ENCODE measurements at regions not wholly inside any gene's neighbourhood (a gene's known extent, or its start where the extent isn't known, plus 50 kb on each side); places are given as distances from the start of the nearest gene placed in this dataset.

- FAIRE-seq = no peak
These were observed 113.2 kb downstream of the HSPH1 start for GRCh38 chr13:31048521-31048920.

GRCh38 chr13:31046711-31047279 lies 114.3 kb downstream of the TEX26 start:
- no peak for FAIRE-seq

GRCh38 chr13:31045286-31046081 lies 113.0 kb downstream of the TEX26 start:
- FAIRE-seq = peak; percentile 41

DNA sequence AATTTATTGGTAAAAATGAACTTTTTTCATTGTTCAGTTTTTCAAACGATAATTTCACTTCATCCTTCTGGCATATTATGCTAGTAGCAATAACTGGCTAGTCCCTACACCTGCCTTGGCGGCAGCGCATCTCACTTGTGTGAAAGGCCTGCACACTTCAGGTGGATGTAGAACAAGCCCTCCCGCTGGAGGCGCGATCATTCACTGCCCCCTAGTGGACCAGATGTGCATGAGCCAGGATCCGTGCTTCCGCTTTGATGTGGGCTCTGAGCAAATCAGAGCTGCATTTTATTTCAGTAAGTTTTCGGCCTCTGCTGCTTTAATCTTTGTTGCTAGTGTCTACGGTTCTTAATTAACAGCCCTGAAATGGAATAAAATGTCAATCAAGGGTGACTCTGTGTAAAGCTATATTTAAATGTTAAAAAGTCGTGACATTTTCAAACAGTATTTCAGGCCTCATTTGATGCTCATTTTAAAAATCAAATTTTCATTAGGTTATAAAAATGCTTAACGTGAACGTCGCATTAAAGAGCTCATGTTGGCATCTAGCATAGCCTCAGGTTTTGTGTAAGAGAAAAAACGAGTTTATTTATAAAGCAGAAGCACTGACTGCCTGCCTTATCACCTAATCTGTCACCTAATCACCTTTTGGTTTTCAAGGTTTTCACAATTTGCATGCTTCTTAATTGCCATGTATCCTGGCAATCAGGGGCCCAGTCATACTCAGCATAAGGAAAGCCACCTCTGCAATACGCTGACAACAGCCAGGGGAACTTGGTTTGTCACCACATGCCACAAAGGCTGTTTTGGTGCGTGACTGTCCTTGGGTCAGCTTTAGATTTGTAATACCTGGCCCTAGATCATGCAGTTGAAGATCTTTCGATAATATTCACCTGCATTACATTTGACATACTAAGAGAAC lies 112.2 kb downstream of the TEX26 start:
- peak; percentile 21 for FAIRE-seq

- FAIRE-seq = no peak
These were observed 111.5 kb downstream of the TEX26 start for GRCh38 chr13:31043957-31044356.

- FAIRE-seq = no peak
These were observed 110.2 kb downstream of the TEX26 start for GRCh38 chr13:31042481-31043165.

DNA sequence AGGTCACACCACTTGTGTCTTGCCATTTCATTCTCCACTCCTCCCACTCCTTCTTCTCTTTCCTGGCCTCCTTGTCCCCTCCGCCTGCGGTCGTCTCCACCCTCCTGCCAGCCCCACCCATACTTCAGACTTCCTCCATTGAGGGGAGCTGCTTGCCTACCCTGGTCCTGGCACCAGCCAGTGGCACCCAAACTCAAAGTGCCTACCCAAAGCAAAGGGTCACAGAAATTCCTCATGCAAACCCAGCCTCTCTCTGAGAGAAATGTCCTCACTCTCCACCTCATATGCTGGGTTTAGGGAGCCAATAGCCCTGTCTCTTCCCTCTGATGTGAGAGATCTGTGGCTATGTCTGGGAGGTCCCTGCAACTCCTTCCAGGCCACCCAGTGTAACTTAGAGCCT lies 109.6 kb downstream of the TEX26 start:
- no peak for FAIRE-seq

- FAIRE-seq = no peak
These were observed 106.5 kb downstream of the TEX26 start for GRCh38 chr13:31038834-31039552.

GRCh38 chr13:31037874-31038500 lies 105.5 kb downstream of the TEX26 start:
- FAIRE-seq = no peak

DNA sequence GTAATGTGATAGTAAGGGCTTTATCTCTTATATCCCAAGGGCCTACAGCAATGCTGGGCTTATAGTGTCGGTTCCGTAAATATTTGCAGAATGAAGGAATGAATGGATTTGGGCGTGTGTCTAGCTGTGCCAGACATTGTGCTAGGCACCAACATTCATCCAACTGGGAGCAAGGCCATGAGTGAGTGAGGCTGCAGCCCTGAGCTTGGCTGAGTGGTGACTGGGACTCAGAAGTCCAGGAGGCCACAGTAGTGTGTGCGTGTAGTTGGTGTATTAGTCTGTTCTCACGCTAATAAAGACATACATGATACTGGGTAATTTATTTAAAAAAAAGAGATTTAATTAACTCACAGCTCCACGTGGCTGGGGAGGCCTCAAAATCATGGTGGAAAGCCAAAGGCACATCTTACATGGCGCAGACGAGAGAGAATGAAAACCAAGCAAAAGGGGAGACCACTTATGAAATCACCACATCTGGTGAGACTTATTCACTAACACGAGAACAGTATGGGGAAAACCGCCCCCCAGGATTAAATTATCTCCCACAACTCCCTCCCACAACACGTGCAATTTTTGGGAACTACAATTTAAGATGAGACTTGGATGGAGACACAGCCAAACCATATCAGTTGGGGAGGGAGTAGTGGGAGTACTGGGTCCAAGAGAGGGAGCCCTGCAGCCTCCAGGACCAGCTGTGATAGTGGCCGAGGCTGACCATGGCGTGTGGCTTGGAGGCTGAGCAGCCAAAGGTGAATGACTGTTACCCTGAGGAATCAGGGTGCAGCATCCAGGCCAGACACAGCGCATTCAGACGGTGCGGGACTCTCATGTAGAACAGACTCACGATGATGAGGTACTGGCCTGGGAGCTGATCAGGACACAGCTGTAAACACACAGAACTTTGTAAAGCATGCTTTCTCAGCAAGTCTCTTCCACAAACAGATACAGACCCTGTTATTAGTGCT lies 104.6 kb downstream of the TEX26 start:
- no peak for FAIRE-seq

- FAIRE-seq = no peak
These were observed 102.9 kb downstream of the TEX26 start for GRCh38 chr13:31035185-31035965.

GRCh38 chr13:31032528-31033113 lies 100.2 kb downstream of the TEX26 start:
- FAIRE-seq = no peak

DNA sequence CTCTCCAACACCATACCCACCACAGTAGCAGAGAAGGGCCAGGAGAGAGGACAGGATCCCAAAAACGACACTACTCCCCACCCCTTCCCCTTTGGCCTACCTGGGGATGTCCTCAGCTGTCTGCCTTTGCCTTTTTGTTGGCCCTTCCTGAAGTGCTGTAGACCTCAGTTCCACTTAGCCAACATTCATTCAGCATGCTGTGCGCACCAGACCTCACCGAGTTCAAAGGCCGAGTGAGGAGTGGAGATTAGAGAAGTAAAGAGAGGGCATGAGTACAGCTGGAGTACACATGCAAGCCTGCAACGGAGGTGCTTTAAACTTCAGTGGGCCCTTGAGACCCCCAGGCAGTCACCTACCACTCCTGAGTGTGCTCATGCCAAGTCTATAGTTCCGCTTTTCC lies 99.0 kb downstream of the TEX26 start:
- FAIRE-seq = no peak

DNA sequence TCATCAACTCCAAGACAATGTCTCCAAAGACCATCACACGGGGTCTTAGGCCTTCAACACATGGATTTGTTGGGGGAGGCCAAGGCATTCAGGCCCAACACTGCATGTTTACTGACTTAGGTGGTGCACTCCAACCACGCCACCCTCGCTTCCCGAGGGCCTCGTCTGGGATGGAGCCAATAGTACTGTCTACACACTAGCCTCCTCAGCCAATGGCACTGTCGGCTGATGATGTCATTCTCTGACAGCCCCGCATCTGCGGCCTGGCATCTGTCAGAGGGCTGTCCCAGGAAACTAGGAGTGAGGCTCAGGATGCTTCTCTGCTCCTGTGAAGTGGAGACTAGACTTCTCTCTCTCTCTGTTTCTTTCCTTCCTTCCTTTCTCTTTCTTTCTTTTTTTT lies 96.6 kb downstream of the TEX26 start:
- no peak for FAIRE-seq

DNA sequence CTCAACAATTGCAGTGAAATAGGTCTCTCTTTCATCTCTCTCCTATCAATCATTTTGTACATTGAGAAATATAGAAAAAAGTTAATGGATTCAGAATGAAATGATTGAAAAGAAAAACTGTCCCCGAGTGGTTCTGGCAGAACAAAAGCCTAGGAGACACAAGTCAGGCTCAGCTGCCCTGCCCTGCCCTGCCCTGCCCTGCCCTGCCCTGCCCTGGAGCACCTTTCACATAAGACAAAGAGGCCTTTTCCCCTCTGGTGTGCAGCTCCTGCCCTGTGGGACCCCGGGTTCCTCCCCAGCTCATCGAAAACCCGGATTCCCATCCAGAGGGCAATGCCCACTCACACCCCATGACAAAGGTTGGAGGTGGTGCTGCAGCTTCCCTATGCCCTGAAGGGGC lies 94.7 kb downstream of the TEX26 start:
- no peak for FAIRE-seq

Data from endometrium (tissue), 2 donors.